ENCODE measurements at regions not wholly inside any gene's neighbourhood (a gene's known extent, or its start where the extent isn't known, plus 50 kb on each side); places are given as distances from the start of the nearest gene placed in this dataset.

- ATAC-seq (ENCODE audit: low FRiP score in 2 of 2), result no peak
These were observed 83.9 kb upstream of the EIF5 start for GRCh38 chr14:103250181-103250580.

GRCh38 chr14:103250874-103251273 is 83.2 kb upstream of the EIF5 start:
- Histone ChIP-seq H3K36me3 (no peaks in the 10 kb centered on the region), H3K9me3 (no peaks in the 10 kb centered on the region), H3K4me1 (no peaks in the 10 kb centered on the region), H3K27me3 (no peaks in the 10 kb centered on the region), H3K4me3 (no peak overlapping the region), H3K27ac (no peak overlapping the region)
- TF ChIP-seq POLR2AphosphoS5 (IDR thresholded peaks at IDR 0.05) (no peak), EP300 (IDR thresholded peaks at IDR 0.05) (no peak), CTCF (IDR thresholded peaks at IDR 0.05) (no peak), POLR2A (IDR thresholded peaks at IDR 0.05) (no peak)
- no peak for ATAC-seq (ENCODE audit: low FRiP score in 2 of 2)
- WGBS, 2 donors, result 90 to 95% methylated on average over 3 of the region's 3 CpGs
- DNase-seq, result no peak

More at GRCh38 chr14:103250181-103250580, 83.9 kb upstream of the EIF5 start:
- no peak overlapping the region for H3K4me3 ChIP-seq
- no peaks in the 10 kb centered on the region for H3K27me3 ChIP-seq
- H3K27ac ChIP-seq, result no peak overlapping the region
- DNase-seq, result no peak
- no peaks in the 10 kb centered on the region for H3K4me1 ChIP-seq
- H3K36me3 ChIP-seq, result no peaks in the 10 kb centered on the region
- 84 to 93% methylated on average over 6 of the region's 6 CpGs for WGBS, 2 donors
- TF ChIP-seq CTCF (IDR thresholded peaks at IDR 0.05), result no peak
- TF ChIP-seq POLR2AphosphoS5 (IDR thresholded peaks at IDR 0.05), result no peak
- no peak for TF ChIP-seq EP300 (IDR thresholded peaks at IDR 0.05)
- no peak for TF ChIP-seq POLR2A (IDR thresholded peaks at IDR 0.05)
- no peaks in the 10 kb centered on the region for H3K9me3 ChIP-seq

- WGBS, 2 donors, result 81 to 90% methylated on average over 4 of the region's 4 CpGs
- H3K9me3 ChIP-seq, result no peaks in the 10 kb centered on the region
- DNase-seq (no peak), ATAC-seq (ENCODE audit: low FRiP score in 2 of 2) (no peak)
- H3K36me3 ChIP-seq, result no peaks in the 10 kb centered on the region
- peaks cover 0 to 6% (median under 1%) of the 10 kb centered on the region in 4 donors for H3K4me1 ChIP-seq
- TF ChIP-seq EP300 (IDR thresholded peaks at IDR 0.05) (no peak), POLR2AphosphoS5 (IDR thresholded peaks at IDR 0.05) (no peak), POLR2A (IDR thresholded peaks at IDR 0.05) (no peak), CTCF (IDR thresholded peaks at IDR 0.05) (no peak)
- H3K27me3 ChIP-seq, result no peaks in the 10 kb centered on the region
- no peak overlapping the region for H3K27ac ChIP-seq
- H3K4me3 ChIP-seq, result no peak overlapping the region
These were observed 78.5 kb upstream of the EIF5 start for GRCh38 chr14:103255555-103255954.

- H3K9me3 ChIP-seq, result no peaks in the 10 kb centered on the region
- no peak overlapping the region for H3K4me3 ChIP-seq
- ATAC-seq (ENCODE audit: low FRiP score in 2 of 2) (no peak), DNase-seq (no peak)
- no peaks in the 10 kb centered on the region for H3K36me3 ChIP-seq
- no peak overlapping the region for H3K27ac ChIP-seq
- H3K27me3 ChIP-seq, result no peaks in the 10 kb centered on the region
- H3K4me1 ChIP-seq, result peaks cover 0 to 11% (median 5%) of the 10 kb centered on the region in 4 donors
- WGBS, 2 donors, result 54 to 83% methylated on average over 6 to 10 of the region's 10 CpGs
- TF ChIP-seq POLR2A (IDR thresholded peaks at IDR 0.05), result no peak
- TF ChIP-seq EP300 (IDR thresholded peaks at IDR 0.05), result no peak
- no peak for TF ChIP-seq POLR2AphosphoS5 (IDR thresholded peaks at IDR 0.05)
- no peak for TF ChIP-seq CTCF (IDR thresholded peaks at IDR 0.05)
These were observed 77.6 kb upstream of the EIF5 start for GRCh38 chr14:103256406-103256805.

GRCh38 chr14:103257211-103257962 is 76.7 kb upstream of the EIF5 start:
- no peak overlapping the region for H3K27ac ChIP-seq
- H3K27me3 ChIP-seq, result no peaks in the 10 kb centered on the region
- no peaks in the 10 kb centered on the region for H3K36me3 ChIP-seq
- DNase-seq (no peak), ATAC-seq (ENCODE audit: low FRiP score in 2 of 2) (no peak)
- no peak for TF ChIP-seq POLR2A (IDR thresholded peaks at IDR 0.05)
- no peak for TF ChIP-seq EP300 (IDR thresholded peaks at IDR 0.05)
- TF ChIP-seq CTCF (IDR thresholded peaks at IDR 0.05), result no peak
- no peak for TF ChIP-seq POLR2AphosphoS5 (IDR thresholded peaks at IDR 0.05)
- no peak overlapping the region for H3K4me3 ChIP-seq
- no peaks in the 10 kb centered on the region for H3K9me3 ChIP-seq
- WGBS, 2 donors, result 92 to 93% methylated on average over 4 of the region's 4 CpGs
- peaks cover 0 to 11% (median 5%) of the 10 kb centered on the region in 4 donors for H3K4me1 ChIP-seq
